D341Med (cell line): ENCODE measurements at regions not wholly inside any gene's neighbourhood (a gene's known extent, or its start where the extent isn't known, plus 50 kb on each side); places are given as distances from the start of the nearest gene placed in this dataset.
A peak's percentile ranks its signal among the peaks of the same experiment; 100 is the strongest.
"Not testable (repeated sequence)": the region's sequence is repeated elsewhere in the genome, so short reads cannot be mapped to it uniquely, and the experiment has no call there.

ENCODE experiments used
- DNase-seq: peaks from one replicate; pipeline ENCODE4 v3.0.0; 2012; ENCODE audit warnings: low spot score

GRCh38 chr7:68712956-68713495 is 885.2 kb upstream of the AUTS2 start:
- no peak for DNase-seq

- DNase-seq = not testable (repeated sequence)
These were observed 884.1 kb upstream of the AUTS2 start for GRCh38 chr7:68714135-68714534.

GRCh38 chr7:68715907-68716306 is 882.4 kb upstream of the AUTS2 start:
- DNase-seq = no peak

- DNase-seq = no peak
These were observed 881.1 kb upstream of the AUTS2 start for GRCh38 chr7:68717176-68717575.

GRCh38 chr7:68718097-68718551 is 880.2 kb upstream of the AUTS2 start:
- no peak for DNase-seq

GRCh38 chr7:68720697-68721096 is 877.6 kb upstream of the AUTS2 start:
- DNase-seq = no peak

- DNase-seq = no peak
These were observed 876.2 kb upstream of the AUTS2 start for GRCh38 chr7:68722044-68722443.

- DNase-seq = no peak
These were observed 873.3 kb upstream of the AUTS2 start for GRCh38 chr7:68724965-68725364.

- DNase-seq = no peak
These were observed 872.2 kb upstream of the AUTS2 start for GRCh38 chr7:68725843-68726785.

- DNase-seq = not testable (repeated sequence)
These were observed 869.6 kb upstream of the AUTS2 start for GRCh38 chr7:68728720-68729119.

- DNase-seq = peak; percentile 70
These were observed 868.9 kb upstream of the AUTS2 start for GRCh38 chr7:68729371-68729770.

- no peak for DNase-seq
These were observed 868.1 kb upstream of the AUTS2 start for GRCh38 chr7:68730194-68730593.

- DNase-seq = no peak
These were observed 867.3 kb upstream of the AUTS2 start for GRCh38 chr7:68730964-68731363.

- no peak for DNase-seq
These were observed 864.8 kb upstream of the AUTS2 start for GRCh38 chr7:68733219-68734153.

- DNase-seq = no peak
These were observed 863.8 kb upstream of the AUTS2 start for GRCh38 chr7:68734431-68734830.

- no peak for DNase-seq
These were observed 859.0 kb upstream of the AUTS2 start for GRCh38 chr7:68739306-68739705.

GRCh38 chr7:68744036-68744435 is 854.2 kb upstream of the AUTS2 start:
- peak; percentile 48 for DNase-seq

GRCh38 chr7:68748934-68749900 is 849.1 kb upstream of the AUTS2 start:
- peak; percentile 50 for DNase-seq

- DNase-seq = no peak
These were observed 845.6 kb upstream of the AUTS2 start for GRCh38 chr7:68752485-68753178.

- no peak for DNase-seq
These were observed 843.9 kb upstream of the AUTS2 start for GRCh38 chr7:68754414-68754813.
